Sigmoid colon (tissue), 6 donors: ENCODE measurements at regions not wholly inside any gene's neighbourhood (a gene's known extent, or its start where the extent isn't known, plus 50 kb on each side); places are given as distances from the start of the nearest gene placed in this dataset.

Source experiments
- DNase-seq: peaks from one replicate; pipeline ENCODE4 v3.0.0-alpha.2; 2019
- H3K27ac ChIP-seq, 4 donors: fragments of 200-600 bp; sonication (generic); one replicate each; pipeline ENCODE4 v1.5.1; 2016 to 2019; ENCODE audit warnings: mild to moderate bottlenecking in 1 of 4
- H3K27me3 ChIP-seq, 3 donors: fragments of 200-600 bp; sonication (generic); one replicate each; pipeline ENCODE4 v1.5.1; 2019; ENCODE audit warnings: mild to moderate bottlenecking in 1 of 3
- H3K36me3 ChIP-seq, 4 donors: fragments of 200-600 bp; sonication (generic); one replicate each; pipeline ENCODE4 v1.5.1; 2016 to 2019
- H3K4me1 ChIP-seq, 4 donors: fragments of 200-600 bp; sonication (generic); one replicate each; pipeline ENCODE4 v1.5.1; 2017 to 2019
- H3K4me3 ChIP-seq, 4 donors: fragments of 200-600 bp; sonication (generic); one replicate each; pipeline ENCODE4 v1.5.1; 2017 to 2019; ENCODE audit warnings: mild to moderate bottlenecking in 2 of 4, moderate library complexity in 1 of 4
- H3K9me3 ChIP-seq, 4 donors: fragments of 200-600 bp in 3 of 4; sonication (generic) in 3 of 4; one replicate each; pipeline versions ENCODE4 v1.5.1 to v1.6.1; 2013 to 2019
- EP300 ChIP-seq, 4 donors: sonication (generic); formaldehyde crosslinking; IDR thresholded peaks; one replicate each; pipeline ENCODE4 v1.6.1; 2017; ENCODE audit warnings: antibody characterized with exemption in 4 of 4
- POLR2A ChIP-seq, 2 donors: fragments of 450-650 bp; IDR thresholded peaks; one replicate each; pipeline ENCODE4 v1.6.1; 2016; ENCODE audit warnings: antibody characterized with exemption in 2 of 2, mild to moderate bottlenecking in 2 of 2, moderate library complexity in 2 of 2
- POLR2AphosphoS5 ChIP-seq, 4 donors: sonication (generic); formaldehyde crosslinking; IDR thresholded peaks; one replicate each; pipeline ENCODE4 v1.6.1; 2017; ENCODE audit warnings: antibody characterized with exemption in 4 of 4
- WGBS, 2 donors: extraction: QIAGEN DNeasy Blood & Tissue Kit; methylation state at CpG; one replicate each; pipeline ENCODE4 v1.1.7; 2013; 5-methylcytosine and 5-hydroxymethylcytosine counted together
- intact Hi-C: fragments of 100-400 bp; cut with DNase I; formaldehyde crosslinking; loops from one replicate; pipeline ENCODE4 v1.15.1; 2023
- TF ChIP-seq, protein P1 (sequence below), 4 experiments: fragments of 450-650 bp in 3 of 4; fragments of 200-600 bp in 1 of 4; IDR thresholded peaks; one replicate each; pipeline ENCODE4 v1.5.1; 2016 to 2019; ENCODE audit warnings: antibody characterized with exemption in 4 of 4, mild to moderate bottlenecking in 3 of 4, moderate library complexity in 2 of 4
- donor health status: healthy with polysubstance abuse.
- donor health status: healthy.

DNA sequence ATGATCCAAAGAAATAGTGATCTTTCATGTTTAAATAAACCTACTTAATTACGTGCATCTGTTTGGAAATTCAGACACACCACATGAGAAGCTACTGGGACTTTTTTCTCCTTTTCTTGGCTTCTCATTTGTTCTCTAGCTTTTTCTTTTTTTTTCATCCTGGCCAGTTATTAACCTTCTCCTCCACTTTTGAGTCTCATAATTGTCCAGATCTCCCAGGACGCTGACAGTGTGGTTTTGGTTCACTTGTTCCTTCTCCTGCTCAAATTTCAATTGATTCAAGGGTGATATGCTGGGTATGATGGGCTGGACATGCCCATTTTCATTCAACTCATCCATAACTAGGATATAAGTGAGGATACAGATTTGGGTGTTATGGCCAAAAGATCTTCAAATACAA lies 152.3 kb downstream of the TM9SF2 start:
- Histone ChIP-seq H3K9me3 (no peaks in the 10 kb centered on the region), H3K27me3 (no peaks in the 10 kb centered on the region), H3K27ac (no peak overlapping the region), H3K4me3 (no peak overlapping the region), H3K4me1 (peaks cover 0 to 11% (median 6%) of the 10 kb centered on the region in 4 donors), H3K36me3 (no peaks in the 10 kb centered on the region)
- no peak for DNase-seq
- intact Hi-C loops, result no loop called here
- TF ChIP-seq, protein P1, sequence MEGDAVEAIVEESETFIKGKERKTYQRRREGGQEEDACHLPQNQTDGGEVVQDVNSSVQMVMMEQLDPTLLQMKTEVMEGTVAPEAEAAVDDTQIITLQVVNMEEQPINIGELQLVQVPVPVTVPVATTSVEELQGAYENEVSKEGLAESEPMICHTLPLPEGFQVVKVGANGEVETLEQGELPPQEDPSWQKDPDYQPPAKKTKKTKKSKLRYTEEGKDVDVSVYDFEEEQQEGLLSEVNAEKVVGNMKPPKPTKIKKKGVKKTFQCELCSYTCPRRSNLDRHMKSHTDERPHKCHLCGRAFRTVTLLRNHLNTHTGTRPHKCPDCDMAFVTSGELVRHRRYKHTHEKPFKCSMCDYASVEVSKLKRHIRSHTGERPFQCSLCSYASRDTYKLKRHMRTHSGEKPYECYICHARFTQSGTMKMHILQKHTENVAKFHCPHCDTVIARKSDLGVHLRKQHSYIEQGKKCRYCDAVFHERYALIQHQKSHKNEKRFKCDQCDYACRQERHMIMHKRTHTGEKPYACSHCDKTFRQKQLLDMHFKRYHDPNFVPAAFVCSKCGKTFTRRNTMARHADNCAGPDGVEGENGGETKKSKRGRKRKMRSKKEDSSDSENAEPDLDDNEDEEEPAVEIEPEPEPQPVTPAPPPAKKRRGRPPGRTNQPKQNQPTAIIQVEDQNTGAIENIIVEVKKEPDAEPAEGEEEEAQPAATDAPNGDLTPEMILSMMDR (IDR thresholded peaks at IDR 0.05), result no peak
- TF ChIP-seq POLR2A (IDR thresholded peaks at IDR 0.05) (no peak), POLR2AphosphoS5 (IDR thresholded peaks at IDR 0.05) (no peak), EP300 (IDR thresholded peaks at IDR 0.05) (no peak)
- WGBS, 2 donors, result 47 to 62% methylated on average over 2 of the region's 2 CpGs

DNA sequence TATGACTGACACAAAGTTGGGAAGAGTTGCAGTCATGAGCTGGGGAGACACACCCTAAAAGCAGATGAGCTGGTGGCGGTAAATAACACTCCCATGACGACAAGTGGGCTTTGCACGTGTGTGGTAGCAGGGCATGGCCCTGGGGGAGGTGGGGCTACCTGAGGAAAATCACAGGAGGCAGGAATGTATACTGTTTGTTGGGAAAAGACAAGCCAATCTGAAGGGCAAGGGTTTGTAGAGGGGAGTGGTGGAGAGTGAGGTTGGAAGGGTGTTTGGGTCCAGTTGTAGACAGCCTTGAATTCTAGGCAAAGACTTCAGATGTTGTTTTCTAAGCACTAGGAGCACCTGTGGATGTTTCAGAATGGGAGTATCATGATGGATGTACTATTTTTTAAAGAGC lies 151.6 kb downstream of the TM9SF2 start:
- WGBS, 2 donors, result 69 to 87% methylated on average over 3 of the region's 3 CpGs
- no peaks in the 10 kb centered on the region for H3K9me3 ChIP-seq
- DNase-seq, result no peak
- H3K4me1 ChIP-seq, result peaks cover 0 to 11% (median 6%) of the 10 kb centered on the region in 4 donors
- TF ChIP-seq, protein P1 (IDR thresholded peaks at IDR 0.05), result no peak
- TF ChIP-seq POLR2A (IDR thresholded peaks at IDR 0.05), result no peak
- TF ChIP-seq POLR2AphosphoS5 (IDR thresholded peaks at IDR 0.05), result no peak
- TF ChIP-seq EP300 (IDR thresholded peaks at IDR 0.05), result no peak
- H3K36me3 ChIP-seq, result no peaks in the 10 kb centered on the region
- intact Hi-C loops, result no loop called here
- H3K4me3 ChIP-seq, result no peak overlapping the region
- H3K27me3 ChIP-seq, result no peaks in the 10 kb centered on the region
- no peak overlapping the region for H3K27ac ChIP-seq

DNA sequence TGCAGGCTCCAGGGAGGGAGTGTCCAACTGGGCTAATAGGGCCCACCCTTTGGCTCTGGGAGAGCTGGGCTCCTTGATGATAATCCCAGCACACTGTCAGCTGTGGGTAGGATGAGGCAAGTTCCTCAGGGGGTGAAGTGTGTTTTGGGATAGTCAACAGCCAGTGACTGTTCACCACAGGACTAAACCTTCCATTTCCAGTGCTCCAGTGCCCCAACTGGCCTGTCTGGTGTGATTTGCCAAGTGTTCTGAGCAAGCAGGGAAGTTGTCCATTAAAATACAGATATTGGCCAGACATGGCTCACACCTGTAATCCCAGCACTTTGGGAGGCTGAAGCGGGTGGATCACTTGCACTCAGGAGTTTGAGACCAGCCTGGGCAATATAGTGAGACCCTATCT lies 150.9 kb downstream of the TM9SF2 start:
- no peak overlapping the region for H3K27ac ChIP-seq
- DNase-seq, result no peak
- intact Hi-C loops, result no loop called here
- no peaks in the 10 kb centered on the region for H3K36me3 ChIP-seq
- no peaks in the 10 kb centered on the region for H3K27me3 ChIP-seq
- H3K9me3 ChIP-seq, result no peaks in the 10 kb centered on the region
- TF ChIP-seq POLR2A (IDR thresholded peaks at IDR 0.05) (no peak), EP300 (IDR thresholded peaks at IDR 0.05) (no peak), POLR2AphosphoS5 (IDR thresholded peaks at IDR 0.05) (no peak)
- TF ChIP-seq, protein P1 (IDR thresholded peaks at IDR 0.05), result no peak
- WGBS, 2 donors, result 93 to 96% methylated on average over 1 of the region's 1 CpG
- no peak overlapping the region for H3K4me3 ChIP-seq
- peaks cover 0 to 7% (median 6%) of the 10 kb centered on the region in 4 donors for H3K4me1 ChIP-seq

DNA sequence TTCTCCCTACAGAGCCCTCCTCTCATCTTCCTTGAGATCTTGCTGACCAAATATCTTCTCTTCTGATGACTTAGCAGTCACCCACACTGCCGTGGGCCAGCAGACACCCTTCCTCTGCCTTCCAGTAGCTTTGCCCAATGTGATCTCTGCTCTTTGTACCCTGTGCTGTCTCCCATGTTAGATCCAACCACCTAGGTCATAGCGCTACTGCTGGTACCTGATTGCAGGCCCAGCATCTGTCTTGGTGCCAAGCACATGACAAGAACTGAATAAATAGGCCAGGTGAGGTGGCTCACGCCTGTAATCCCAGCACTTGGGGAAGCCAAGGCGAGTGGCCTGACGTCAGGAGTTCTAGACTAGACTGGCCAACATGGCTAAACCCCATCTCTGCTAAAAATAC lies 149.7 kb downstream of the TM9SF2 start:
- no peak overlapping the region for H3K27ac ChIP-seq
- WGBS, 2 donors, result 86 to 93% methylated on average over 5 of the region's 5 CpGs
- H3K27me3 ChIP-seq, result no peaks in the 10 kb centered on the region
- peaks cover 0 to 3% (median 0%) of the 10 kb centered on the region in 4 donors for H3K4me1 ChIP-seq
- TF ChIP-seq POLR2AphosphoS5 (IDR thresholded peaks at IDR 0.05), result no peak
- no peak for TF ChIP-seq POLR2A (IDR thresholded peaks at IDR 0.05)
- no peak for TF ChIP-seq EP300 (IDR thresholded peaks at IDR 0.05)
- TF ChIP-seq, protein P1 (IDR thresholded peaks at IDR 0.05), result no peak
- intact Hi-C loops, result no loop called here
- DNase-seq, result no peak
- H3K36me3 ChIP-seq, result no peaks in the 10 kb centered on the region
- H3K9me3 ChIP-seq, result no peaks in the 10 kb centered on the region
- no peak overlapping the region for H3K4me3 ChIP-seq

DNA sequence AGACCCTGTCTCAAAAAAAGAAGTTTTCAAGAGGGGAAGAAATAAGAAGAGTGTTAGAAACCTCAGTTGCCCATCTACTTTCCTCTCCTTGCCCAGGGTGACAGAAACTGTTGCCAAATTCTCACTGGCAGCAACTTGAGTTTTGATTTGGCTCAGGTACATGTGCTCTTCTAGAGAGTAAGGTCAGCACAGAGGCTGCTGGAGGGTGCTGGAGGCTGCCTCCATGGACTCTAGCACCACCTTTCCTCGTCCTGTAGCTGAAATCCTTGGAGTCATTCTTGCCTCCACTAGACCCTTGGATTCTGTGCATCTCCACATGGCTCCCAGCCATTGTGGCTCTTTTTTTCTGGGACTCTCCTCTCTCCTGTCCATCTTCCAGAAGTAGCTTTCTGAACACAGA lies 149.1 kb downstream of the TM9SF2 start:
- intact Hi-C loops, result no loop called here
- Histone ChIP-seq H3K27me3 (no peaks in the 10 kb centered on the region), H3K9me3 (no peaks in the 10 kb centered on the region), H3K36me3 (no peaks in the 10 kb centered on the region), H3K4me1 (no peaks in the 10 kb centered on the region), H3K4me3 (no peak overlapping the region), H3K27ac (no peak overlapping the region)
- 84 to 94% methylated on average over 1 of the region's 1 CpG for WGBS, 2 donors
- no peak for TF ChIP-seq POLR2AphosphoS5 (IDR thresholded peaks at IDR 0.05)
- TF ChIP-seq EP300 (IDR thresholded peaks at IDR 0.05), result no peak
- no peak for TF ChIP-seq POLR2A (IDR thresholded peaks at IDR 0.05)
- TF ChIP-seq, protein P1 (IDR thresholded peaks at IDR 0.05), result no peak
- no peak for DNase-seq
